GM21447 (cell line): ENCODE measurements at regions not wholly inside any gene's neighbourhood (a gene's known extent, or its start where the extent isn't known, plus 50 kb on each side); places are given as distances from the start of the nearest gene placed in this dataset.
"Not testable (repeated sequence)": the region's sequence is repeated elsewhere in the genome, so short reads cannot be mapped to it uniquely, and the experiment has no call there.

Experiments used
- ATAC-seq: cut with Tn5 transposase; IDR thresholded peaks from one replicate; pipeline ENCODE4 v1.9.1; 2021; ENCODE audit not compliant: unreplicated experiment

DNA sequence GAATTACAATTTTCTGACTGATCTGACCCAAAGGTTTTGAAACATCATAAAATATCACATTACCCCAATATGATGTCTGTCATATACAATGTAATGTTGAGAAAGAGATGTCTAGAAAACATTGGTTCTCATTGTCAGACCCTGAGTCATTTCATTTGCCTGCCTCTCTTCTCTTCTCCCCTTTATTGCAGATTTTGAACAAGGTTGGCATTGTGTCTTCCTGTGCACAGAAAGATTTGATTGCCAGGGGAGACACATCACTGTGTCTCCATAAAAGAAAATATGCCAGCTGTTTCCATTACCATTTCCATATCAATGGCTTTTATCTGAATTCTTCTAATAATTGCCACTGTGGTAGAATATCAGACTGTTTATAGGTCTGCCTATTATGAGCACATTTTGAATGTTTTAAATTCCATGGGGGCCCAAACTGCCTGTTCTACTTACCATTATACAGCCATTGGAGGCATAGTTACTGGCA, 65.6 kb downstream of the IFI44 start:
- no peak for ATAC-seq

GRCh38 chr1:78716186-78716585, 66.6 kb downstream of the IFI44 start:
- ATAC-seq: no peak

GRCh38 chr1:78718566-78718965, 68.9 kb downstream of the IFI44 start:
- no peak for ATAC-seq

GRCh38 chr1:78721136-78721535, 71.5 kb downstream of the IFI44 start:
- ATAC-seq: no peak

DNA sequence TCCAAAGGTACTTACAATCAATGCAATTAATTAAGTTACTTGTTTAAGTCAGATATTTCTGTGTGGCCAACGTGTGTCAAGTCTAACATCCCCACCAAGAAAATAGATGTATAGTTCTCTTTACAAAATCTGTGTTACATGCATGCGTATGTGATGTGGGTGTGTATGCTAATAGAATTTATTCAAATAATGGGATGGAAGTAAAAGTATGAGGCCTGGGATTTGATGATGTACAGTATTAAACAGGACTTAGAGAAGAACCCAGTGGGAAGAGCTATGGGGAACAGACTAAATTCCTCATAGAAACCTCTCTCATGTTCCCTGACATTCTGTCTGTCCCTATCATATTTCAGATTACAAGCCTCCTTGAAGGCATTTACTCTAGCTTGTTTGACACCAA, 72.5 kb downstream of the IFI44 start:
- no peak for ATAC-seq

DNA sequence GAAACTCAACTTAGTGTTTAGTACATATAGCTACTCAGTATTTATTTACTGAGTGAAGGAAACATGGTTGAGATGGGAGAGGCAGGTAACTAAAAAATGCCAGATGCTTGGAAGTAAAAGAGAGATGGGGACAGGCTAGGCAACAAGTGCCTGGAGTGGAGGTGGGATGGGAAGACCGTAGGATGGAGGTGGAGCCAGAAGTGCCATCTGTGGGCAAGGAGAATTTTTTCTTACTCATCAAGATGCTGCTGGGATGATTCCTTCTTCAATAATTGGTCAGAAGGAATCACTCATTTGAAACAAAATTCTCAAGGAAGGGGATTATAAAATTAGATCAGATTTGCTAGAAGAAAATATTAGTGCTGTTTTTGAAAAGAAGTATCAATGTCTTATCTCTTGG, 72.9 kb downstream of the IFI44 start:
- no peak for ATAC-seq

DNA sequence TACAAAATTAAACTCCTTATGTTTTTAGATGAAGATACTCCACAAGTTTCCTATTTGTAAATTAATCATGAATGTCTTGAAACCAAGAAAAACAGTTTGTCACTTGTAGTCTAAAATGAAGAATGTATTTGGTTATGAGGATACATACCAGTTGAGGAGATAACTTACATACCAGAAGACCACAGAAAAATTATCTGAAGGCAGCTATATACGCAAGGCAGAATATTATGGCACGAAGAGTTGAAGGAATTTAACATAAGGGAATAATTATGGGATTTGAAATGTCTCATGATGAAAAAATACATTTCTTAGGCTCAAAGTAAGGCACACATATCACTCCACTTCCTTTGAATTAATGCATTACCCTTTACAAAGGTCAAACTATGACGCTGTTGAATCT, 73.3 kb downstream of the IFI44 start:
- ATAC-seq: no peak

DNA sequence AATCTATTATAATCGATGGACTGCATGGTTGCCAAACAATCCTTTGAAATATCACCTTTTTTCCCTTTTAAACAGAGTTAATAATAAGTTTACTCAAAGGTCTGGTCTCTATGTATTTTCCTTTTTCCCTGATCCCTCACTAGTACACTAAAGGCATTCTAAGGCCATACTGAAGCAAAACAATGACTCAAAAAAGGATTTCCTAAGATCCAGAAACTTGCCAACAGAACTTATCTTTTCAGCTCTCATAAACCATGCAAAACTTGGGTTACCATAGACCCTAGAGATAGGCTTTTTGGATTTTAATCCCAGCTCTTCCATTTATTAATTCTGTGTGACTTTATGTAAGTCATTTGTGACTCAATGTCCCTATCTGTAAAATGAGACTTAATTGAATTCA, 77.1 kb downstream of the IFI44 start:
- ATAC-seq: no peak

GRCh38 chr1:78728359-78728758, 78.7 kb downstream of the IFI44 start:
- no peak for ATAC-seq

DNA sequence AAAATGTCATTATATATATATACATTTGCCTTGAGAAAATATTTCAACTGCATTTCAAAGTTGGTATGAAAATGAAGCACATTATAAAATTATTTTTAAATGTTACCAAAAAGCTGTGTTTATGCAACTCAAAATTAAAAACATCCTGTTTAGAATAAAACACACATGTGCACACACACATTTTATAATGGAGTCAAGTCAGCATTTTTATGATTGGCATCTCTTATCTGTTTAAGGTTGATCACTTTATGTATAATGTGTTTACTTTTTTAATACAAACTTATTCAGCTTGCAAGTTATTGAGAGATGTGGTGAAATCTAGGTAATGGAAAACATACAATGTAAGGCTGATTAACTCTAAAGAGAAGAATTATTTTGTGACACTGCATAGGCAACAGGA, 80.4 kb downstream of the IFI44 start:
- no peak for ATAC-seq

- no peak for ATAC-seq
Observed at GRCh38 chr1:78731674-78732073, 82.0 kb downstream of the IFI44 start.

DNA sequence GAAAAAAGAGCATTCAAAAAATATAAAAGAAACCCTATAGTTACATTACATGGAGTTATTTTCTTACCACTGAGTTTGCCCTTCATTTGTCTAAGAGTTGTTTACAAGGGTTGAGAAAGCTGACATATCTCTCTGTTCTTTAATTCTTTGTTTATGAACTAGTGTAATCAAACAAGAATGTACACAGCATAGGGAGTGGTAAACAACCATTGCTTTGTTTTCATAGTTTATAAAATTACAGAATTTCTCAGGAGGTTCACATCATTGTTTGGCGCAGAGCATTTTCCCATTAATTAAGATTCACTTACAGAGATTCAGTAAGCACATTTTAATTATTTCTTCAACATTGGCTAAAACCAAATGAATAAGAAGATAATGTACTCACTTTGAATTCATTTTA, 87.6 kb downstream of the IFI44 start:
- no peak for ATAC-seq

GRCh38 chr1:78743626-78744025, 94.0 kb downstream of the IFI44 start:
- no peak for ATAC-seq

DNA sequence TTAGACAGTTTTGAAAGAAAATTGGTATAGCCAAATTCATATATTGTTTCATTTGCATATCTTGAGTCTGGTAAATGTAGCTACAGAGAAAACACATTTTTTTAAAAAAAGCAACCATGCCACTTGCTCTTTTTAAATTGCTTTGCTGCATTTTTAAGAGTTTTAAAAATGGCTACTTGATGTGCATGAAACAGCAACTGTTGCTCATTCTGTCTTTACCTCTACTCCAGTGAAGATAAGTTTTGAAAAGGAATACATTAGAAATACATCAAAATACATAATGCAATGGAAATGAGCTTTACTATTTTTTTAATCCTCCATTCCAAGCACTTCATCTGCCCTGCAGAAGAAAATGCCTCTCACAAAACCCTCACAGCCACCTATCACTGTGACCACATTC, 95.5 kb downstream of the IFI44 start:
- no peak for ATAC-seq

DNA sequence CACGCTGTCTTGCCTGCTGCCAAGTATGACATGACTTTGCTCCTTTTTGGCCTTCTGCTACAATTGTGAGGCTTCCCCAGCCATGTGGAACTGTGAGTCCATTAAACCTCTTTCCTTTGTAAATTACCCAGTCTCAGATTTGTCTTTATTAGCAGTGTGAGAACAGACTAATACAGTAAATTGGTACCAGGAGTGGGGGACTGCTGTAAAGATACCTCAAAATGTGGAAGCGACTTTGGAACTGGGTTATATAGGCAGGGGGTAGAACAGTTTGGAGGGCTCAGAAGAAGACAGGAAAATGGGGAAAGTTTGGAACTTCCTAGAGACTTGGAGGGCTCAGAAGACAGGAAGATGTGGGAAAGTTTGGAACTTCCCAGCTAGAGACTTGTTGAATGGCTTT, 104.0 kb downstream of the IFI44 start:
- not testable (repeated sequence) for ATAC-seq

- ATAC-seq: no peak
Observed at GRCh38 chr1:78755986-78756385, 106.4 kb downstream of the IFI44 start.

- ATAC-seq: no peak
Observed at GRCh38 chr1:78758506-78758905, 108.9 kb downstream of the IFI44 start.

DNA sequence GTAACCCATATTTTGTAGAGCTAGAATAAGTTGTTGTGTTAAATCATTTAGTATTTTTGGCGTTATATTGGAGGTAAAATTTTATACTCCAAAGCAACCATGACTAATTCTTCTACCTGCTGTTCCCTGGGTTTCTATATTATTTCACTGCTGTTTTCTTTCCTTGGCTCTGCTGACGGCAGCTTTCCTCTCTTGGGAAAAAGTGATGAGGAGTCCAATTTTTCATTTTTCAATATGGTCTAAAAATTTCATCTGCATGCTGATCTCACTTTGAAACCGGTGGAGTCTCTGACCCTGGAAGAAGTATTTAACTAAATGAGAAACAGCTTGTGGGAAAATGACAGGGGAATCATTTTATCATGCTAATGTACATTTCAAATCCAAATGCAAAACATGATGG, 110.2 kb downstream of the IFI44 start:
- ATAC-seq: no peak

DNA sequence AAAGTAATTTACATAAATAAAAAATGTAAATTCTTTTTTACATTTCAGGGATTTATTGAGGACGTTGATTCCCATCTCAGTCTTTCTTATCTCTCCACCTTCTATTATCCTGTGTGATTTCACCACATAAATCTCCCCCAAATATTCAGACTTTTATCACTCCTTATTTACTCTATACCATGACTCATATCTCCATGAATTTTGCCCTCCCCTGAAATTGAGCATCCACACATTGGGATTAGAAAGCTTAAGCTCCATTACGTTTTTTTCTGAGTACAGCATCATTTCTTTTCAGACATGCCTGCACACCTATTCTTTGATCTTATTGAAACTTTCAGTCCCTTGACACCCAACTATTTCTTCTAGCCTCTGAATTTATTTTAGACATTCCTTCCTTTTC, 111.2 kb downstream of the IFI44 start:
- ATAC-seq: no peak

DNA sequence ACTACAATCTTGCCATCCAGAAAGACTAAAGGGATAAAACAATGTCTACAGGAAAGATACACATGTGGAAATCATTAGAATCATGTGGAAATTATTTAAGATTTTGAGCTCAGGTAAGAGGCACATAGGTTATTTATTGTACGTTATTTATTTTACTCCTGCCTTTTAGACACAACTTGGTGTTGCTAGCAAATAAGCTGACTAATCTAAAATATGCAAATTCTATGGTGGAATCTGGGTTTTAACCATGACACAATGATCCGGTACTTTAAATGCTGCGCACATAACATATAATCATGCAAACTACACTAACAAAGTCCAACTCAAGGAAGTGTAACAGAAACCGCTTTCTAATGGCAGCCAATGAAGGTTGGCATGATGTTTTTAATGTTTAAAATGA, 112.5 kb downstream of the IFI44 start:
- ATAC-seq: no peak

DNA sequence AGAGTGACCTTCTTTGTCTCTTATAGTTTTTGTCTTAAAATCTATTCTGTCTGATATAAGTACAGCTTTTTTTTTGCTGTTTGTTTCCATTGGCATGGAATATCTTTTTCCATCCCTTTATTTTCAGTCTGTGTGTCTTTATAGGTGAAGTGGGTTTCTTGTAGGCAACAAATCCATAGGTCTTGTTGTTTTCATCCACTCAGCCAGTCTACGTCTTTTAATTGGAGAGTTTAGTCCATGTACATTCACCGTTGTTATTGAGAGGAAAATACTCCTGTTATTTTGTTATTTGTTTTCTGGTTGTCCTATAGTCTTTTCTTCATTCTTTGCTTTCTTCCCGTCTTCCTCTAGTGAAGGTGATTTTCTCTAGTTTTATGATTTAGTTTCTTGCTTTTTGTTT, 115.9 kb downstream of the IFI44 start:
- no peak for ATAC-seq

DNA sequence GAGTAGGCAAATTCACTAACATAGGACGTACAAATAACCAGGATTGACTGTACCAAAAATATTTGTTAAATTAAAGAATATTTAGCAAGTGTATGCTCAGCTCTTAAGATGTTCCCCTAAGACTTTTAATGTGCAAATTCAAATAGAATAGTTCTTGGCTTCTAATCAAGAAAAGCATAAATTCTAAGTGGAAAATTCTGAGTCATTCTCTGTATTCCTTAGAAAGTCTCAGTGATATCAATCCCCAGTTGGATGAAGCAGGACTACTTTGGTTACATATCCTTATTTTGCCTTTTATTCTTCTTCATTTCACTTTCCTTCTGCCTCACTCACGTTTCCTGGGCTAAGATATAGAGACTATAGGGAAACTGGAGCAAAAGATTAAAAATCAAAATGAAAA, 130.2 kb downstream of the IFI44 start:
- ATAC-seq: no peak

- no peak for ATAC-seq
Observed at GRCh38 chr1:78787544-78787943, 137.9 kb downstream of the IFI44 start.

DNA sequence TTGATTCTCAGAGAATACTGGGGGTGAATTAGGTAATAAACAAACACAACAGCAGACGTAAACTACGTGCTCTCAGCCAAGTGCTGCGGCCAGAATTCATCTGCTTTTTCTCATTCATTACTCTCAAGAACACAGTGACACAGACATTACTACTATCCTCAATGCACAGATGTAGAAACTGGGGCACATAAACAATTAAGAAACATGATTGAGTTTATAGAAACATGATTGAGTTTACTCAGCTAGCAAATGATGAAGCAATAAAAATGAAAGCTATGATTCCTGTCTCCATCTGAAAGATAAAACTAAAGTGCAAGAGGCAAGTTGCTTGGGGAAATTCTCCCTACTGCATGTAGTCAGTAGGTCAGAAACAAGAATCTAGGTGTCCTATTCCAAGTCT, 140.5 kb downstream of the IFI44 start:
- ATAC-seq: no peak
